HG03571 (cell line): ENCODE measurements at regions not wholly inside any gene's neighbourhood (a gene's known extent, or its start where the extent isn't known, plus 50 kb on each side); places are given as distances from the start of the nearest gene placed in this dataset.
"Not testable (repeated sequence)": the region's sequence is repeated elsewhere in the genome, so short reads cannot be mapped to it uniquely, and the experiment has no call there.

Experiments used
- ATAC-seq: cut with Tn5 transposase; IDR thresholded peaks from one replicate; pipeline ENCODE4 v1.9.1; 2021; ENCODE audit not compliant: unreplicated experiment

DNA sequence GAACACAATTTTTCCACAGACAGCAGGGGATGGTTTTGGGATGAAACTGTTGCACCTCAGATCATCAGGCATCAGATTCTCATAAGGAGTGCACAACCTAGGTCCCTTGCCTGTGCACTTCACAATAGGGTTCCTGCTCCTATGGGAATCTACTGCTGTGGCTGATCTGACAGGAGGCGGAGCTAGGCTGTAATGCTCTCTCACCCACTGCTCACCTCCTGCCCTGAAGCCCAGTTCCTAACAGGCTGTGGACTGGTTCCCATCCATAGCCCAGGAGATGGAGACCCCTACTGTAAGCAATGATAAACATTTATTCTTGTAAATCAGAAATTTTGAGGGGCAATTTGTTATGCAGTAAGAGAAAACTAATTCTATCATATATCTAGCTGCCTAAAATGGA lies 1234.7 kb downstream of the SLITRK1 start:
- no peak for ATAC-seq

DNA sequence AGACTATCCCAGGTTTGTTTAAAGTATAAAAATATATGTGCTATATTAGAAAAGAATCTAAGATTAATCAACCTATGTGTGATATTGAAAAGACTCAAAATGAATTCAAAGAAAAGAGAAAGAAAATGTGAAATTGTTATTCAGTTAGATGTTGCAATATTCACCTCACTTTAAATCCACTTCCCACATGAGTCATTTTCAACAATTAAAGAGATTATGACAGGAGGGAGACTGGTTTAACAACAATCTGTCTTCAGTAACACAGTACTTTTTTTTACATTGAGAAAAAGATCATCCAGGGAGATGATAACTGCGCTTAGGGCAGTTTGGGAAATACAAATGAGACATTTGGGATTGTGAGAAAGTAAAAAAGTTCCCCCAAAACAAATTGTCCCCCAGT lies 1246.2 kb downstream of the SLITRK1 start:
- ATAC-seq, result no peak

DNA sequence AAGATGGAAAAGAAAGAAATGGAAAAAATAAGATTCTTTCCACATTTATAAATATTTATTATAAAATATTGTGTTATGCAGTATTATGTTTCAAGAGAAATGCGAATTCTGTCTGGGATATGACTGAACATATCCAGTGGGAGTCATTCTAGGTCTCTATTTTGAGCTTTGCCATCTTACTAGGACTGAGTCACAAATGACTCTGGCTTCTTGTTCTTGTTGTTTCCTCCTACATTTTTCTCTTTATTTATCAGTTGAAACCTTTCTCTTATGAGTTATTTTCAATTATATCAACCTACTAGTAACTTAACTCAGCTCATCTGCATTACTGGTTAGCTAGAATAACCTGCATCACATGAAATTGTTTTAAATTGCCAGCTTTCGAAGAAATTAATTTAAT lies 1247.3 kb downstream of the SLITRK1 start:
- ATAC-seq, result no peak

- ATAC-seq, result no peak
These were observed 1255.1 kb downstream of the SLITRK1 start for GRCh38 chr13:82627183-82627582.

DNA sequence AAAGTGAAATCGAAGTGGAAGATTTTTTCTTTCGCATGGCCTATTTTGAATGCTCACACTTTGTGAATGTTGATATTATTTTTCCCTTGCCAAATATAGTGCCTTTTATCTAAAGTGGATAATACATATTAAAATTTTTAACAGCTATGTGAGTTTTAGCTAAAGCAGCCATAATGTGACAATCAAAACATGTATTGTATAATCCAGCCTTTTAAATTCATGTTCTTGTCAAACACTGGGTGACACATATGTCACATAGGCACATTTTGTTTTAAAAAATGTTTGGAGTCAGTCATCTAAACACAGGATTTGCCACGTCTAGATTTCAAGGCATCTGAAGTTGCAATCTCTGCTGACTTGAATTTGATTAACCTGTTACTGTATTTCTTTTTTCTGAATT lies 1256.6 kb downstream of the SLITRK1 start:
- no peak for ATAC-seq

GRCh38 chr13:82615043-82615442 lies 1267.2 kb downstream of the SLITRK1 start:
- no peak for ATAC-seq

DNA sequence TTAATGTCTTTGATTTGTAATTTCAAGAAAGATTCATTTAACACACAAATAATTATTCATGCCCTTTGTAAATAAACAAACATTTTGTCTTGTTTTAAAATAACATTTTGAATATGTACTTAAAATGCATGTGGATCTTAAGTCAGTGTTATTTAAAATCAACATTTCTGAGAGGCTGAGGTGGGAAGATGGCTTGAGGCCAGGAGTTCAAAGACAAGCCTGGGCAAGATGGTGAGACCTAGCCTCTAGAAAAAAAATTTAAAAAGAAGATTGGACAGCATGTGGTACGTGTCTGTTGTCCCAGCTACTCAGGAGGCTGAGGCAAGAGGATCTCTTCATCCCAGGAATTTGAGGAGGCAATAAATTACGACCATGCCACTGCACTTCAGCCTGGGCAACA lies 1268.2 kb downstream of the SLITRK1 start:
- no peak for ATAC-seq

DNA sequence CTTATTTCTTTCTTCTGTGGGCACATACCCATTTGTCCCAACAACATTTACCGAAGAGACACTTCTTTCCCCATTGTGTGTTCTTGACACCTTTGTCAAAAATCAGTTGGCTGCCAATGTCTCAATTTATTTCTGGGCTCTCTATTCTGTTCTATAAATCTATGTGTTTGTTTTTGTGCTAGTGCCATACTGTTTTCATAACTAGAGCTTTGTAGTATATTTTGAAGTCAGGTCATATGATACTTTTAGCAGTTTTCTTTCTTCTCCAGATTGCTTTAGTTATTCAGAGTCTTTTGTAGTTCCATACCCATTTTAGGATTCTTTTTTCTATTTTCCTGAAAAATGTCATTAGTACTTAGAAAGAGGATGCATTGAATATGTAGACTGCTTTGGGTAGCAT lies 1276.3 kb downstream of the SLITRK1 start:
- ATAC-seq, result no peak

GRCh38 chr13:82597747-82598146 lies 1284.5 kb downstream of the SLITRK1 start:
- no peak for ATAC-seq

DNA sequence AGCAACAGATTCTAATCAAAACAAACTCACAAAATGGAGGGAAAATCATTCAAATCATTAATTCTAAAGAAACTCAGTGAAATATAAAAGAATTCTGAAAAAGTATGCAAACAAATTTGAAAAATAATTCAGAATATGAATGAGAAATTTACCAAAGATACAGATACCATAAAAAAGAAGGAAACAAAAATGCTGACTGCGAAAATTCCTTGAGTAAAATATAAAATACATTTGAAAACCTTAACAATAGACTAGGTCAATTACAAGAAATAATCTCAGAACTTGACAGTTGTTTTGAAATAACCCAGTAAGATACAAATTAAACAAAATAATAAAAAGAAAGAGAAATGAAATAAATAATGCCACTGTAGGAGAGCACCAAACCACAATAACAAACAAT lies 1289.0 kb downstream of the SLITRK1 start:
- ATAC-seq, result no peak

DNA sequence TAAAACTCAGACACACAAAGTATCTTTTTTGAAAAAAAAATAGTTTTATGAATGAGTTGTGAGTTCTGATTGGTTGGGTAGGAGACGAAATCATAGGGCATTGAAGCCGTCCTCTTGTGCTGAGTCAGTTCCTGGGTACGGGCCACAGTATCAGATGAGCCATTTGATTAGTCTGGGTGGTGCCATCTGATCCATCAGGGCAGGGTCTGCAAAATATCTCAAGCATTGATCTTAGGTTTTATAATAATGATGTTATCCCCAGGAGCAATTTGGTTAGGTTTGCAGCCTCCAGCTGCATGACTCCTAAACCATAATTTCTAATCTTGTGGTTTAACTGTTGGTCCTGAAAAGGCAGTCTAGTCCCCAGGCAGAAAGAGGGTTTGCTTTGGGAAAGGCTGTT lies 1310.6 kb downstream of the SLITRK1 start:
- ATAC-seq, result no peak

- no peak for ATAC-seq
These were observed 1312.7 kb downstream of the SLITRK1 start for GRCh38 chr13:82569581-82569980.

GRCh38 chr13:82566864-82567263 lies 1315.4 kb downstream of the SLITRK1 start:
- ATAC-seq, result no peak

- no peak for ATAC-seq
These were observed 1317.1 kb downstream of the SLITRK1 start for GRCh38 chr13:82565201-82565600.

- no peak for ATAC-seq
These were observed 1321.4 kb downstream of the SLITRK1 start for GRCh38 chr13:82560889-82561288.

GRCh38 chr13:82522872-82523271 lies 1359.4 kb downstream of the SLITRK1 start:
- no peak for ATAC-seq

DNA sequence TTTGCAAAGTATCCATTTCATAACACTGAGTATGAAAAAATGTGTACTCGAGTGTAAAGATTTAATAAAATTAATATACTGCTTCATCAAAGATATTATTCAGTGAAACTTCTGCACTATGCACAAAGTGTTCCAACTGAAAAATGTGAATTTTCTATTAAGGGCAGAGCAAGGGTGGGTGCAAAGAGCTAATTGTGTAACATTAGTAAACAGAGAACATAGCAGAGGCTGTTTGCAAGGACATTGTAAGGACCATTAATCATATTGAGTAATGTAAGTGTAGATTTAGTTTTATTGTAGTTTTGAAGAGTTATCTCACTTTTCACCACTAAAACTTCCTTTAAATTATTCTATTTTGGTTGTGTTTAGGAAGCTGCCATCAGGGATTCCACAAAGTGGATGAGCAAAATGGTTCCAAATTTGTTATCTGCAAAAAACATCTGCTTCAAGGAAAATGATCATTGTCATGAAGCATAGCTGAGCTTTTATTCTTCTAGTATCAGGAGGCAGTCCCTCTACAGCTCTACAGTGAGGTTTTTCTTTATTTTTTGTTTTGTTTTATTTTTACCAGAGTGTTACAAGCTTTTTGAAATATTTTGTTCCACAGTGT lies 1375.4 kb downstream of the SLITRK1 start:
- no peak for ATAC-seq

- no peak for ATAC-seq
These were observed 1380.4 kb downstream of the SLITRK1 start for GRCh38 chr13:82501834-82502233.

DNA sequence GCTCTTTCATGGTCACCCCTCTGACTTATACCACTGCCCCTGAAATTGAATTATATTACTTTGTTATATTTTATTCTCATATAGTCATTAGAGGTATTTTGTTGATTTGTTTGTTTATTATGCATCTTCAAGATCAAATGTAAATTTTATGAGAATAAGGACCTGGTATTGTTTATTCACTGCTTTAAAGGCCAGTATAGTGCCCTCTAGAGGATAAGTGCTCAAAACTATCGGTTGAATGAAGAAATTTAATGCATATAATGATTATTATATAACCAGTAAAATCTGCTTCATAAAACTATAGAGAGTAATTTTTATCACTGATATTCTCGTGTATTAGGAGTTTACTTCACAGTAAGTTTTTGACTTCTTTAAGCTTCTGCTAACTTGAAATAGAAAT lies 1401.9 kb downstream of the SLITRK1 start:
- no peak for ATAC-seq

GRCh38 chr13:82477436-82477835 lies 1404.8 kb downstream of the SLITRK1 start:
- ATAC-seq, result no peak

DNA sequence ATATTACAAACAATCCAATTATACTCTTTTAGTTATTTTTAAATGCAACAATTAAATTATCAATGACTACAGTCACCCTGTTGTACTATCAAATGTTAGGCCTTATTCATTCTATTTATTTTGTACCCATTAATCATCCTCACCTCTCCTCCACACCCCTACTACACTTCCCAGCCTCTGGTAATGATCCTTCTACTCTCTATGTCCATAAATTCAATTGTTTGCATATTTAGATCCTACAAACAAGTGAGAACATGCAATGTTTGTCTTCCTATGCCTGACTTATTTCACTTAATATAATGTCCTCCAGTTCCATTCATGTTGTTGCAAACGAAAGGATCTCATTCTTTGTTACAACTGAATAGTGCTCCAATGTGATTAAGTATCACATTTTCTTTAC lies 1414.6 kb downstream of the SLITRK1 start:
- ATAC-seq, result no peak

DNA sequence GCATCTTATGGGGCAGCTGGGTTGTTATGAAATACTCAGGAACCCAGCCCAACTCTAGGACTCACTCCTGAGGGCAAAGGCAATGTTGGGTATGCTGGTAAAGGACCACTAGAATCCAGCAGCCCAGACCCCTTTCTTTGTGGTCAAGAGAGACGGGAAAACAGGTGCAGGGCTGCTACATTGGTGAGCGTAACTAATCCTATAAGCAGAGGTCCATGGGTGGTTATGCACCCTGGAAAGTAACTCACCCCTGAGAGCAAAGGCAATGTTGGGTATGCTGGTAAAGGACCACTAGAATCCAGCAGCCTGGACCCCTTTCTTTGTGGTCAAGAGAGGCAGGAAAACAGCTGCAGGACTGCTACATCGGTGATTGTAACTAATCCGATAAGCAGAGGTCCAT lies 1422.7 kb downstream of the SLITRK1 start:
- not testable (repeated sequence) for ATAC-seq

DNA sequence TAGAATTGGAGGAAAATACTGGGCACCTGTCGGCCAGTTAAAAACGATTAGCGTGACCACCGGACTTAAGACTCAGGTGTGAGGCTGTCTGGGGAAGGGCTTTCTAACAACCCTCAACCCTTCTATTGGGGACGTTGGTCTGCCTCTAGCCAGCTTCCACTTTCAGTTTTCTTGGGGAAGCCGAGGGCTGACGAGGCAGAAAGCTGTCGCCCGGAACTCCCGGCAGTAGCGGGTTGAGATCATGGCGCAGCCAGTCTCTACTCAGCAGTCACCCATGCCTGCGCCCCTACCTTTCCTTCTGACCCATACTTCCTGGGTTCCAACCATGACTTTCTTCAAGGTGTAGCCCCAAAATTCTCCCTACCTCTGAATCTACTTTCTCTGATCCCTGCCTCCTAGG lies 1424.1 kb downstream of the SLITRK1 start:
- ATAC-seq, result no peak

- ATAC-seq, result not testable (repeated sequence)
These were observed 1424.7 kb downstream of the SLITRK1 start for GRCh38 chr13:82457548-82457947.
